ENCODE measurements at regions not wholly inside any gene's neighbourhood (a gene's known extent, or its start where the extent isn't known, plus 50 kb on each side); places are given as distances from the start of the nearest gene placed in this dataset.

DNA sequence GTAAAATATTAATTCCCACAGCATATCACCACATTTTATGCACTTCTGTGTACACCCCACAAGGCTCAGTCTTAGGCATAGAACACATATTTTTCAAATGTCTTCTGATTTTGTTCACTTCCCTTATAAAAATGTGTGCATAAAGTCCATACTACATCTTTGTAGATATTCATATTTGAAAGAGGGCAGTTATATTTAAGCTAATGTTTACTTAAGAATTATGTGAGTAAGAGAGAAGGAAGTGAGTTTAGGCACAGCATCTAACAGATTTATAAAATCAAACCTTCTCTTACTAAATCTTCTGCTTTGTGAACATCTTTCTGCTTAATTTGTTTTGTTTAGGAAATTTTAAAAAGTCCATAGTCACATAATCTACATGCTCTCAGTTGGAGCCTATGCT is 648.1 kb downstream of the FSCB start:
- intact Hi-C loops (cut with DNase I): no loop called here
- H3K4me1 ChIP-seq: no peaks in the 10 kb centered on the region
- H3K27me3 ChIP-seq: no peaks in the 10 kb centered on the region
- DNase-seq (no peak), ATAC-seq (no peak)
- H3K4me3 ChIP-seq: no peak overlapping the region
- no peak overlapping the region for H3K27ac ChIP-seq
- TF ChIP-seq, protein P1, sequence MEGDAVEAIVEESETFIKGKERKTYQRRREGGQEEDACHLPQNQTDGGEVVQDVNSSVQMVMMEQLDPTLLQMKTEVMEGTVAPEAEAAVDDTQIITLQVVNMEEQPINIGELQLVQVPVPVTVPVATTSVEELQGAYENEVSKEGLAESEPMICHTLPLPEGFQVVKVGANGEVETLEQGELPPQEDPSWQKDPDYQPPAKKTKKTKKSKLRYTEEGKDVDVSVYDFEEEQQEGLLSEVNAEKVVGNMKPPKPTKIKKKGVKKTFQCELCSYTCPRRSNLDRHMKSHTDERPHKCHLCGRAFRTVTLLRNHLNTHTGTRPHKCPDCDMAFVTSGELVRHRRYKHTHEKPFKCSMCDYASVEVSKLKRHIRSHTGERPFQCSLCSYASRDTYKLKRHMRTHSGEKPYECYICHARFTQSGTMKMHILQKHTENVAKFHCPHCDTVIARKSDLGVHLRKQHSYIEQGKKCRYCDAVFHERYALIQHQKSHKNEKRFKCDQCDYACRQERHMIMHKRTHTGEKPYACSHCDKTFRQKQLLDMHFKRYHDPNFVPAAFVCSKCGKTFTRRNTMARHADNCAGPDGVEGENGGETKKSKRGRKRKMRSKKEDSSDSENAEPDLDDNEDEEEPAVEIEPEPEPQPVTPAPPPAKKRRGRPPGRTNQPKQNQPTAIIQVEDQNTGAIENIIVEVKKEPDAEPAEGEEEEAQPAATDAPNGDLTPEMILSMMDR (IDR thresholded peaks at IDR 0.05): no peak
- TF ChIP-seq POLR2A (IDR thresholded peaks at IDR 0.05): no peak
- H3K9me3 ChIP-seq: peaks cover 0 to 12% (median 0%) of the 10 kb centered on the region in 12 donors
- no peaks in the 10 kb centered on the region for H3K36me3 ChIP-seq

GRCh38 chr14:43855556-43855955 is 651.5 kb downstream of the FSCB start:
- Histone ChIP-seq H3K36me3 (no peaks in the 10 kb centered on the region), H3K27ac (no peak overlapping the region), H3K9me3 (no peaks in the 10 kb centered on the region), H3K4me1 (no peaks in the 10 kb centered on the region), H3K4me3 (no peak overlapping the region), H3K27me3 (no peaks in the 10 kb centered on the region)
- ATAC-seq (no peak), DNase-seq (no peak)
- 27 to 40% (median 29%) methylated on average over 3 of the region's 3 CpGs for WGBS, 4 donors
- intact Hi-C loops (cut with DNase I): no loop called here
- no peak for TF ChIP-seq POLR2A (IDR thresholded peaks at IDR 0.05)
- TF ChIP-seq, protein P1 (IDR thresholded peaks at IDR 0.05): no peak

DNA sequence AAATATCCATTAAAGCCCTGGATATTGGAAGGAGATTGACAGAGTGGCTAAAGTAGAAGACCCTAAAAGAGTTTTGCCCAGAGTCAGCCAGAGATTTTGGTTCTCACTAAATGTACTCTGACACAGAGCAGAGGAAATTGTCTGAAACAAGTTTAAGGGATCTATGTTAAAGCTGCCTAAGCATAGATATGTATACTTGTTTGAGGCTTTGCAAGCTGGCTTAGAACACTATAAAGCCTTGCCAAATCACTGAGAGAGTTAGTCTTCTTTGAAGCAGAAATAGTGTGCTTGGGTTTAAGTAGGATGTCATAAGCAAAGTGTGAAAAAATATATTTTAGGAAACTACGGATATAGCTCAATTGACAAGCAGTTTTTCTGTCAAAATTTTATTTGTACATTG is 653.5 kb downstream of the FSCB start:
- H3K4me1 ChIP-seq: no peaks in the 10 kb centered on the region
- intact Hi-C loops (cut with DNase I): no loop called here
- ATAC-seq (no peak), DNase-seq (no peak)
- H3K27ac ChIP-seq: no peak overlapping the region
- H3K4me3 ChIP-seq: no peak overlapping the region
- TF ChIP-seq, protein P1 (IDR thresholded peaks at IDR 0.05): no peak
- no peak for TF ChIP-seq POLR2A (IDR thresholded peaks at IDR 0.05)
- H3K9me3 ChIP-seq: peaks cover 0 to 3% (median 0%) of the 10 kb centered on the region in 12 donors
- 63 to 83% (median 76%) methylated on average over 1 of the region's 1 CpG for WGBS, 4 donors
- no peaks in the 10 kb centered on the region for H3K27me3 ChIP-seq
- H3K36me3 ChIP-seq: no peaks in the 10 kb centered on the region

DNA sequence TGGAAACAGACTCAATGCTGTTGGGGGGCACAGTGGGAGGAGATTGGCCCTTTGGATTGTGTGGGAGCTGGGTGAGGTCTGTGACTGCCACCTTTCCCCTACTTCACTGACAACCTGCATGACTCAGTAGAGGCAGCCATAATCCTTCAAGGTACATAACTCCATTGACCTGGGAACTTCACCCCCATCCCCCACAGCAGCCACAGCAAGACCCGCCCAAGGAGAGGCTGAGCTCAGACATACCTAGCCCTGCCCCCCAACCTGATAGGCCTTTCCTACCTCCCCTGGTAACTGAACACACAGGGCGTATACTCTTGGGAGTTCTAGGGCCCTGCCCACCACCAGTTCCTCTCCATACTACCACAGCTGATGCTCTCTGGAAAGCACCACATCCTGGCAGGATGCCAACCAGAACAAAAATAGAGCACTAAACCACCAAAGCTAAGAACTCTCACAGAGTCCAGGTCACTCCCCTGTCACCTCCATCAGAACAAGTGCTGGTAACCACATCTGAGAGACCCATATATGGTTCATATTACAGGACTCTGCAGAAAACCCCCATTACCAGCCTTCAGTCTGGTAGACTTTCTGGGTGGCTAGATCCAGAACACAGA is 703.9 kb downstream of the FSCB start:
- Histone ChIP-seq H3K9me3 (peaks cover 0 to 9% (median 0%) of the 10 kb centered on the region in 12 donors), H3K4me3 (no peak overlapping the region), H3K36me3 (no peaks in the 10 kb centered on the region), H3K27ac (no peak overlapping the region), H3K27me3 (no peaks in the 10 kb centered on the region), H3K4me1 (no peaks in the 10 kb centered on the region)
- WGBS, 4 donors: 87 to 90% (median 88%) methylated on average over 2 of the region's 2 CpGs
- no peak for TF ChIP-seq POLR2A (IDR thresholded peaks at IDR 0.05)
- TF ChIP-seq, protein P1 (IDR thresholded peaks at IDR 0.05): no peak
- intact Hi-C loops (cut with DNase I): no loop called here
- ATAC-seq: no peak
- DNase-seq: no peak
